Sigmoid colon (tissue), 4 donors: ENCODE measurements at regions not wholly inside any gene's neighbourhood (a gene's known extent, or its start where the extent isn't known, plus 50 kb on each side); places are given as distances from the start of the nearest gene placed in this dataset.

Experiments
- CTCF ChIP-seq, 4 experiments: fragments of 450-650 bp in 3 of 4; fragments of 200-600 bp in 1 of 4; IDR thresholded peaks; one replicate each; pipeline ENCODE4 v1.5.1; 2016 to 2019; ENCODE audit warnings: antibody characterized with exemption in 4 of 4, mild to moderate bottlenecking in 3 of 4, moderate library complexity in 2 of 4
- EP300 ChIP-seq, 4 donors: sonication (generic); formaldehyde crosslinking; IDR thresholded peaks; one replicate each; pipeline ENCODE4 v1.6.1; 2017; ENCODE audit warnings: antibody characterized with exemption in 4 of 4
- POLR2A ChIP-seq, 2 donors: fragments of 450-650 bp; IDR thresholded peaks; one replicate each; pipeline ENCODE4 v1.6.1; 2016; ENCODE audit warnings: antibody characterized with exemption in 2 of 2, mild to moderate bottlenecking in 2 of 2, moderate library complexity in 2 of 2
- POLR2AphosphoS5 ChIP-seq, 4 donors: sonication (generic); formaldehyde crosslinking; IDR thresholded peaks; one replicate each; pipeline ENCODE4 v1.6.1; 2017; ENCODE audit warnings: antibody characterized with exemption in 4 of 4

GRCh38 chr3:71916747-71917369 is 131.9 kb upstream of the PROK2 start:
- TF ChIP-seq POLR2A (IDR thresholded peaks at IDR 0.05): no peak
- TF ChIP-seq EP300 (IDR thresholded peaks at IDR 0.05): no peak
- TF ChIP-seq CTCF (IDR thresholded peaks at IDR 0.05): no peak
- TF ChIP-seq POLR2AphosphoS5 (IDR thresholded peaks at IDR 0.05): no peak
